H1 (cell line): ENCODE measurements at regions not wholly inside any gene's neighbourhood (a gene's known extent, or its start where the extent isn't known, plus 50 kb on each side); places are given as distances from the start of the nearest gene placed in this dataset.

Source experiments
- CTCF ChIA-PET: fragments of 300-600 bp; sonication (Branson Sonifier 250); formaldehyde crosslinking; loops from one replicate; lab custom pipeline; 2021; ENCODE audit not compliant: partially characterized antibody; lab: Charles Lee
- POLR2A ChIA-PET: fragments of 300-600 bp; sonication (Branson Sonifier 250); formaldehyde crosslinking; loops from one replicate; lab custom pipeline; 2021; ENCODE audit warnings: inconsistent platforms; ENCODE audit not compliant: partially characterized antibody; lab: Charles Lee
- DNase-seq, 2 experiments: peaks; one replicate each; pipeline versions ENCODE4 v3.0.0 to v3.0.0-alpha.2; 2010 to 2022; ENCODE audit warnings: low spot score in 2 of 2, low read depth in 1 of 2, mixed read lengths in 1 of 2
- FAIRE-seq: peaks from 2 replicates; lab custom pipeline; 2011; peaks lifted over from hg19 to GRCh38; lab: Jason Lieb, UNC
- H2AFZ ChIP-seq: 2 replicates; pipeline ENCODE4 v1.8.1; 2012; ENCODE audit warnings: low read length, inconsistent platforms
- H2AK5ac ChIP-seq: 2 replicates; pipeline ENCODE4 v1.6.1; 2013; ENCODE audit warnings: low read depth, low read length
- H2BK120ac ChIP-seq: replicated peaks from 2 replicates; pipeline ENCODE3; 2013; ENCODE audit warnings: low read depth, low read length, inconsistent platforms
- H2BK12ac ChIP-seq: 2 replicates; pipeline ENCODE4 v1.6.1; 2013; ENCODE audit warnings: low read depth, low read length
- H2BK15ac ChIP-seq: 2 replicates; pipeline ENCODE4 v1.6.1; 2013; ENCODE audit warnings: low read length
- H2BK20ac ChIP-seq: 2 replicates; pipeline ENCODE4 v1.6.1; 2013; ENCODE audit warnings: low read length
- H2BK5ac ChIP-seq: 2 replicates; pipeline ENCODE4 v1.6.1; 2013; ENCODE audit warnings: low read depth, low read length
- H3K14ac ChIP-seq: 2 replicates; pipeline ENCODE4 v1.6.1; 2013; ENCODE audit warnings: inconsistent platforms; ENCODE audit not compliant: insufficient read length
- H3K18ac ChIP-seq: 2 replicates; pipeline ENCODE4 v1.6.1; 2013; ENCODE audit warnings: low read length; ENCODE audit errors: extremely low read depth
- H3K23ac ChIP-seq: 2 replicates; pipeline ENCODE4 v1.6.1; 2013; ENCODE audit warnings: inconsistent platforms; ENCODE audit not compliant: insufficient read length
- H3K23me2 ChIP-seq: 2 replicates; pipeline ENCODE4 v1.6.1; 2013; ENCODE audit warnings: low read depth, low read length
- H3K27ac ChIP-seq: 2 replicates; pipeline ENCODE4 v1.6.1; 2011; ENCODE audit warnings: low read depth, low read length, inconsistent platforms
- H3K27me3 ChIP-seq, 4 experiments: replicated peaks in 1 of 4; 1 replicate in 1 of 4; 2 replicates in 3 of 4; pipeline versions ENCODE4 v1.6.1 to v1.8.1; 2011 to 2013; ENCODE audit warnings: low read length in 3 of 4, mild to moderate bottlenecking in 3 of 4, inconsistent platforms in 2 of 4, mixed read lengths in 2 of 4, moderate library complexity in 1 of 4; ENCODE audit not compliant: control insufficient read depth in 3 of 4, insufficient read depth in 3 of 4; ENCODE audit errors: extremely low read depth in 1 of 4
- H3K36me3 ChIP-seq, 4 experiments: 2 replicates each; pipeline versions ENCODE4 v1.6.1 to v1.8.1; 2011 to 2013; ENCODE audit warnings: mild to moderate bottlenecking in 4 of 4, low read length in 3 of 4, moderate library complexity in 2 of 4, control low read depth in 1 of 4, inconsistent platforms in 1 of 4; ENCODE audit not compliant: insufficient read depth in 4 of 4, control insufficient read depth in 2 of 4
- H3K4ac ChIP-seq: replicated peaks from 2 replicates; pipeline ENCODE3; 2013; ENCODE audit warnings: low read length, low read depth, mixed read lengths, inconsistent platforms; ENCODE audit not compliant: insufficient read length
- H3K4me1 ChIP-seq, 4 experiments: replicated peaks in 1 of 4; 1 replicate in 1 of 4; 2 replicates in 3 of 4; pipeline versions ENCODE4 v1.6.1 to v1.8.1; 2011 to 2013; ENCODE audit warnings: low read length in 3 of 4, inconsistent platforms in 2 of 4, mixed read lengths in 1 of 4; ENCODE audit not compliant: insufficient read depth in 4 of 4, control insufficient read depth in 3 of 4
- H3K4me2 ChIP-seq, 2 experiments: 2 replicates each; pipeline versions ENCODE4 v1.6.1 to v1.8.1; 2011 to 2013; ENCODE audit warnings: low read depth in 2 of 2, low read length in 2 of 2, control low read depth in 1 of 2, inconsistent platforms in 1 of 2, mild to moderate bottlenecking in 1 of 2; ENCODE audit not compliant: insufficient read depth in 1 of 2
- H3K4me3 ChIP-seq, 4 experiments: fragments of 200-600, 300-600 bp in 1 of 4; sonication (generic), shearing (Covaris generic), sonication (Bioruptor Twin) in 1 of 4; 2 replicates each; pipeline versions ENCODE4 v1.5.1 to v1.8.1; 2011 to 2016; ENCODE audit warnings: low read length in 4 of 4, low read depth in 3 of 4, control low read depth in 2 of 4, inconsistent platforms in 2 of 4, mild to moderate bottlenecking in 2 of 4, mixed read lengths in 1 of 4, moderate library complexity in 1 of 4; ENCODE audit not compliant: insufficient read depth in 2 of 4; ENCODE audit errors: extremely low read depth in 1 of 4
- H3K56ac ChIP-seq: replicated peaks from 2 replicates; pipeline ENCODE3; 2013; ENCODE audit warnings: low read depth, mild to moderate bottlenecking, mixed read lengths, low read length, inconsistent platforms; ENCODE audit not compliant: insufficient read length
- H3K79me1 ChIP-seq: 2 replicates; pipeline ENCODE4 v1.6.1; 2013; ENCODE audit warnings: low read depth, low read length, control low read depth
- H3K79me2 ChIP-seq, 2 experiments: 2 replicates each; pipeline versions ENCODE4 v1.6.1 to v1.8.1; 2012 to 2013; ENCODE audit warnings: low read length in 2 of 2, mild to moderate bottlenecking in 2 of 2, inconsistent platforms in 1 of 2; ENCODE audit not compliant: insufficient read depth in 2 of 2, control insufficient read depth in 1 of 2
- H3K9ac ChIP-seq, 4 experiments: replicated peaks in 1 of 4; 1 replicate in 1 of 4; 2 replicates in 3 of 4; pipeline versions ENCODE4 v1.6.1 to v1.8.1; 2011 to 2013; ENCODE audit warnings: low read depth in 3 of 4, low read length in 3 of 4, control low read depth in 2 of 4, mild to moderate bottlenecking in 2 of 4, moderate library complexity in 2 of 4, inconsistent platforms in 1 of 4; ENCODE audit errors: extremely low read depth in 1 of 4
- H3K9me3 ChIP-seq, 2 experiments: 2 replicates each; pipeline versions ENCODE4 v1.6.1 to v1.8.1; 2012 to 2013; ENCODE audit warnings: mild to moderate bottlenecking in 2 of 2, moderate library complexity in 2 of 2, control low read depth in 1 of 2, inconsistent platforms in 1 of 2, low read depth in 1 of 2, low read length in 1 of 2, mixed read lengths in 1 of 2; ENCODE audit not compliant: insufficient read depth in 2 of 2
- H4K20me1 ChIP-seq, 2 experiments: replicated peaks in 1 of 2; 2 replicates each; pipeline versions ENCODE3 to v1.8.1; 2011 to 2013; ENCODE audit warnings: inconsistent platforms in 2 of 2, low read length in 2 of 2, mild to moderate bottlenecking in 1 of 2; ENCODE audit not compliant: insufficient read depth in 2 of 2, control insufficient read depth in 1 of 2
- H4K5ac ChIP-seq: 2 replicates; pipeline ENCODE4 v1.6.1; 2013; ENCODE audit warnings: low read length, low read depth, mixed read lengths, inconsistent platforms; ENCODE audit not compliant: insufficient read length
- H4K8ac ChIP-seq: 2 replicates; pipeline ENCODE4 v1.8.0; 2013; ENCODE audit warnings: mild to moderate bottlenecking, moderate library complexity, low read length, inconsistent platforms; ENCODE audit not compliant: insufficient read depth; ENCODE audit errors: extremely low read depth
- H4K91ac ChIP-seq: replicated peaks from 2 replicates; pipeline ENCODE3; 2013; ENCODE audit warnings: low read length, mixed read lengths, inconsistent platforms; ENCODE audit not compliant: insufficient read length
- EP300 ChIP-seq, 2 experiments: IDR thresholded peaks; 1 replicate in 1 of 2; 2 replicates in 1 of 2; pipeline ENCODE4 v1.6.1; 2011 to 2012; ENCODE audit warnings: low read depth in 2 of 2, low read length in 2 of 2, mild to moderate bottlenecking in 2 of 2, borderline replicate concordance in 1 of 2, inconsistent platforms in 1 of 2, moderate library complexity in 1 of 2
- HDAC6 ChIP-seq: IDR thresholded peaks from one replicate; pipeline ENCODE4 v1.7.1; 2012; ENCODE audit warnings: low read depth, mild to moderate bottlenecking, inconsistent platforms, low read length, moderate library complexity
- POLR2A ChIP-seq, 2 experiments: IDR thresholded peaks; 1 replicate in 1 of 2; 2 replicates in 1 of 2; pipeline ENCODE4 v1.6.1; 2011; ENCODE audit warnings: low read depth in 2 of 2, low read length in 2 of 2, mild to moderate bottlenecking in 2 of 2; ENCODE audit errors: control extremely low read depth in 1 of 2
- RXRA ChIP-seq: IDR thresholded peaks from 2 replicates; pipeline ENCODE4 v1.6.1; 2011; ENCODE audit warnings: low read depth, mild to moderate bottlenecking, low read length, moderate library complexity; ENCODE audit not compliant: insufficient read depth

DNA sequence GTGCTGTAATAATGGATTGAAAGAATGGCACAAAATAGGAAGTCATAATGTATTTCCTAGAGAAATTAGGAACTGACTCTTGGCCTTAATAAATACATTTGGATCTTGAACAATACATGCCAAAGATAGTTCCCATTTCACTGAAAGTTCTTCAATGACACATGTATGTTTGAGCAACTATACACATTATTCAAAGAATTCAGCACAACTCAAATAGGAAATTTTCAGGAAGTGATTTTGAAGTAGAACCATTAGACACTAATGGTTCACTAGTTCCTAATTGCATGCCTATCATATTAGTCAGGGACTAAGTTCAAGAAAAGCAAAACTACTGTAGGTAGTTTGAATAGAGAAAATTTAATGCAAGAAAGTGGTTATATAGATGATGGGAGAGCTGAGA, 404.7 kb downstream of the LMO4 start:
- Histone ChIP-seq H3K14ac (no peak overlapping the region), H4K91ac (no peak overlapping the region), H3K4me2 (no peak overlapping the region), H2AK5ac (no peak overlapping the region), H3K9ac (no peak overlapping the region), H4K20me1 (no peaks in the 10 kb centered on the region), H2BK12ac (no peak overlapping the region), H2BK5ac (no peak overlapping the region), H2BK120ac (no peak overlapping the region), H4K5ac (no peak overlapping the region), H3K27ac (no peak overlapping the region), H3K23me2 (no peaks in the 10 kb centered on the region), H3K27me3 (no peaks in the 10 kb centered on the region), H3K18ac (no peak overlapping the region), H3K9me3 (no peaks in the 10 kb centered on the region), H2BK20ac (no peak overlapping the region), H3K79me2 (no peaks in the 10 kb centered on the region), H3K4me3 (no peak overlapping the region), H3K36me3 (no peaks in the 10 kb centered on the region), H3K79me1 (no peaks in the 10 kb centered on the region), H3K4me1 (no peaks in the 10 kb centered on the region), H3K56ac (no peak overlapping the region), H3K23ac (no peak overlapping the region), H2BK15ac (no peak overlapping the region), H2AFZ (no peak overlapping the region), H3K4ac (no peak overlapping the region), H4K8ac (no peak overlapping the region)
- POLR2A ChIA-PET = no interaction called here
- DNase-seq (no peak), FAIRE-seq (no peak)
- CTCF ChIA-PET = no interaction called here
- TF ChIP-seq POLR2A (IDR thresholded peaks at IDR 0.05; ENCODE audit: control extremely low read depth in 1 of 2, low read depth in 2 of 2, low read length in 2 of 2) = no peak
- TF ChIP-seq HDAC6 = no peak
- TF ChIP-seq RXRA = no peak
- TF ChIP-seq EP300 (IDR thresholded peaks at IDR 0.05; ENCODE audit: borderline replicate concordance in 1 of 2, low read depth in 2 of 2, low read length in 2 of 2) = no peak
